GM23338 (cell line): ENCODE measurements at regions not wholly inside any gene's neighbourhood (a gene's known extent, or its start where the extent isn't known, plus 50 kb on each side); places are given as distances from the start of the nearest gene placed in this dataset.

Source experiments
- ATAC-seq: fragments of 200-7000 bp; cut with Tn5 transposase; 3 replicates; pipeline ENCODE4 v1.9.1; 2020
- DNase-seq: peaks from one replicate; pipeline ENCODE4 v3.0.0-alpha.2; 2015; ENCODE audit warnings: low spot score
- H2AFZ ChIP-seq: fragments of 200-600 bp; sonication (generic); 2 replicates; pipeline ENCODE4 v1.8.0; 2016; ENCODE audit warnings: antibody characterized with exemption, mild to moderate bottlenecking, moderate library complexity
- H3F3A ChIP-seq: fragments of 200-600 bp; sonication (generic); replicated peaks from 2 replicates; pipeline ENCODE4 v1.8.0; 2017; ENCODE audit warnings: antibody characterized with exemption, mixed run types, low read depth
- H3K27ac ChIP-seq: fragments of 200-600 bp; sonication (generic); 2 replicates; pipeline ENCODE4 v1.6.1; 2016; ENCODE audit warnings: low read depth
- H3K27me3 ChIP-seq: fragments of 200-600 bp; sonication (generic); 2 replicates; pipeline ENCODE4 v1.8.0; 2016; ENCODE audit warnings: mild to moderate bottlenecking, mixed run types, moderate library complexity; ENCODE audit not compliant: insufficient read depth
- H3K36me3 ChIP-seq: fragments of 200-600 bp; sonication (generic); 2 replicates; pipeline ENCODE4 v1.8.0; 2016; ENCODE audit warnings: mild to moderate bottlenecking; ENCODE audit not compliant: insufficient read depth
- H3K4me1 ChIP-seq: fragments of 200-600 bp; sonication (generic); 2 replicates; pipeline ENCODE4 v1.8.0; 2016; ENCODE audit warnings: mild to moderate bottlenecking, moderate library complexity; ENCODE audit not compliant: insufficient read depth
- H3K4me2 ChIP-seq: fragments of 200-600 bp; sonication (generic); 2 replicates; pipeline ENCODE4 v1.7.1; 2017; ENCODE audit warnings: mixed run types
- H3K4me3 ChIP-seq: fragments of 200-600 bp; sonication (generic); 2 replicates; pipeline ENCODE4 v1.6.1; 2016; ENCODE audit warnings: mixed run types
- H3K79me2 ChIP-seq: fragments of 200-600 bp; sonication (generic); replicated peaks from 2 replicates; pipeline ENCODE4 v1.8.0; 2017; ENCODE audit warnings: mild to moderate bottlenecking; ENCODE audit not compliant: insufficient read depth
- H3K9me2 ChIP-seq: fragments of 200-600 bp; sonication (generic); 2 replicates; pipeline ENCODE4 v1.8.0; 2017; ENCODE audit not compliant: insufficient read depth
- H4K20me1 ChIP-seq: fragments of 200-600 bp; sonication (generic); replicated peaks from 2 replicates; pipeline ENCODE4 v1.8.0; 2017; ENCODE audit warnings: mild to moderate bottlenecking; ENCODE audit not compliant: insufficient read depth
- H3K27ac Mint-ChIP-seq: 2 replicates; pipeline ENCODE4 v1.8.0; 2020; ENCODE audit warnings: inconsistent platforms, mild to moderate bottlenecking, moderate library complexity, mixed read lengths
- H3K27me3 Mint-ChIP-seq: 3 replicates; pipeline ENCODE4 v1.8.0; 2022; ENCODE audit warnings: low read depth, mild to moderate bottlenecking, moderate library complexity, mixed read lengths, inconsistent platforms; ENCODE audit not compliant: insufficient read depth, poor library complexity
- H3K36me3 Mint-ChIP-seq: 3 replicates; pipeline ENCODE4 v1.8.0; 2021; ENCODE audit warnings: low read depth, mild to moderate bottlenecking, inconsistent platforms, moderate library complexity, mixed read lengths
- H3K4me1 Mint-ChIP-seq: 3 replicates; pipeline ENCODE4 v1.8.0; 2020; ENCODE audit warnings: mild to moderate bottlenecking, inconsistent platforms, mixed read lengths
- H3K4me3 Mint-ChIP-seq: 3 replicates; pipeline ENCODE4 v1.8.0; 2021; ENCODE audit warnings: moderate library complexity, mild to moderate bottlenecking, inconsistent platforms, mixed read lengths
- H3K9me3 Mint-ChIP-seq: 3 replicates; pipeline ENCODE4 v1.8.0; 2020; ENCODE audit warnings: moderate library complexity, mild to moderate bottlenecking, inconsistent platforms, mixed read lengths
- NANOG ChIP-seq: IDR thresholded peaks from 2 replicates; pipeline ENCODE4 v1.6.1; 2016; ENCODE audit warnings: antibody characterized with exemption, borderline replicate concordance
- STAT1 ChIP-seq: IDR thresholded peaks from one replicate; pipeline ENCODE4 v1.6.1; 2016; ENCODE audit warnings: antibody characterized with exemption; ENCODE audit not compliant: unreplicated experiment
- ZNF114 ChIP-seq: fragments of 250-450 bp; sonication (Bioruptor Pico); IDR thresholded peaks from 2 replicates; pipeline ENCODE4 v1.5.0; 2020; ENCODE audit warnings: mild to moderate bottlenecking, moderate library complexity
- ZNF331 ChIP-seq: fragments of 250-450 bp; sonication (Bioruptor Pico); IDR thresholded peaks from 2 replicates; pipeline ENCODE4 v1.5.0; 2020; ENCODE audit warnings: low read depth, mild to moderate bottlenecking, moderate library complexity
- TF ChIP-seq, protein P1 (sequence below): IDR thresholded peaks from 2 replicates; pipeline ENCODE4 v1.6.1; 2016; ENCODE audit warnings: antibody characterized with exemption
- TF ChIP-seq, protein P2 (sequence below): fragments of 250-450 bp; sonication (Bioruptor Pico); IDR thresholded peaks from 2 replicates; pipeline ENCODE4 v1.5.0; 2020; ENCODE audit warnings: mild to moderate bottlenecking, moderate library complexity
- TF ChIP-seq, protein P3 (sequence below): IDR thresholded peaks from one replicate; pipeline ENCODE4 v1.6.1; 2018; ENCODE audit warnings: antibody characterized with exemption; ENCODE audit not compliant: unreplicated experiment
- TF ChIP-seq, protein P4 (sequence below), 2 experiments: fragments of 200-600 bp in 1 of 2; sonication (generic) in 1 of 2; conservative IDR thresholded peaks; 2 replicates each; pipeline versions ENCODE4 v1.5.1 to v1.6.1; 2016 to 2017; ENCODE audit warnings: antibody characterized with exemption in 2 of 2, low read depth in 2 of 2, mild to moderate bottlenecking in 2 of 2, moderate library complexity in 1 of 2

DNA sequence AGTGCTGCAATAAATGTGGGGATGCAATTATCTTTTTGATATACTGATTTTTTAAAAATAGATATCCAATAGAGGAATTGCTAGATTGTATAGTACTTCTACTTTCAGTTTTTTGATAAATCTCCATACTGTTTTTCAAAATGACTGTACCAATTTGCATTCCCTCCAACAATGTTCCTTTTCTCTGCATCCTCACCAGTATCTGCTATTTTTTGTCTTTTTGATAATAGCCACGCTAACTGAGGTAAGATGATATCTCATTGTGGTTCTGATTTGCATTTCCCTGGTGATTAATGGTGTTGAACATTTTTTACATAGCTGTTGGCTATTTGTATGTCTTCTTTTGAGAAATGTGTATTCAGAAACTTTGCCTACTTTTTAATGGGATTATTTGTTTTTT lies 217.7 kb upstream of the MTPN start:
- H3K27ac Mint-ChIP-seq, result no peak overlapping the region
- H3K4me1 Mint-ChIP-seq, result peaks cover 3% of the 10 kb centered on the region; the same call in 1 of the 3 replicates
- no peaks in the 10 kb centered on the region for H3K36me3 ChIP-seq
- TF ChIP-seq, protein P1, sequence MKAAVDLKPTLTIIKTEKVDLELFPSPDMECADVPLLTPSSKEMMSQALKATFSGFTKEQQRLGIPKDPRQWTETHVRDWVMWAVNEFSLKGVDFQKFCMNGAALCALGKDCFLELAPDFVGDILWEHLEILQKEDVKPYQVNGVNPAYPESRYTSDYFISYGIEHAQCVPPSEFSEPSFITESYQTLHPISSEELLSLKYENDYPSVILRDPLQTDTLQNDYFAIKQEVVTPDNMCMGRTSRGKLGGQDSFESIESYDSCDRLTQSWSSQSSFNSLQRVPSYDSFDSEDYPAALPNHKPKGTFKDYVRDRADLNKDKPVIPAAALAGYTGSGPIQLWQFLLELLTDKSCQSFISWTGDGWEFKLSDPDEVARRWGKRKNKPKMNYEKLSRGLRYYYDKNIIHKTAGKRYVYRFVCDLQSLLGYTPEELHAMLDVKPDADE, result no peak
- TF ChIP-seq, protein P2, sequence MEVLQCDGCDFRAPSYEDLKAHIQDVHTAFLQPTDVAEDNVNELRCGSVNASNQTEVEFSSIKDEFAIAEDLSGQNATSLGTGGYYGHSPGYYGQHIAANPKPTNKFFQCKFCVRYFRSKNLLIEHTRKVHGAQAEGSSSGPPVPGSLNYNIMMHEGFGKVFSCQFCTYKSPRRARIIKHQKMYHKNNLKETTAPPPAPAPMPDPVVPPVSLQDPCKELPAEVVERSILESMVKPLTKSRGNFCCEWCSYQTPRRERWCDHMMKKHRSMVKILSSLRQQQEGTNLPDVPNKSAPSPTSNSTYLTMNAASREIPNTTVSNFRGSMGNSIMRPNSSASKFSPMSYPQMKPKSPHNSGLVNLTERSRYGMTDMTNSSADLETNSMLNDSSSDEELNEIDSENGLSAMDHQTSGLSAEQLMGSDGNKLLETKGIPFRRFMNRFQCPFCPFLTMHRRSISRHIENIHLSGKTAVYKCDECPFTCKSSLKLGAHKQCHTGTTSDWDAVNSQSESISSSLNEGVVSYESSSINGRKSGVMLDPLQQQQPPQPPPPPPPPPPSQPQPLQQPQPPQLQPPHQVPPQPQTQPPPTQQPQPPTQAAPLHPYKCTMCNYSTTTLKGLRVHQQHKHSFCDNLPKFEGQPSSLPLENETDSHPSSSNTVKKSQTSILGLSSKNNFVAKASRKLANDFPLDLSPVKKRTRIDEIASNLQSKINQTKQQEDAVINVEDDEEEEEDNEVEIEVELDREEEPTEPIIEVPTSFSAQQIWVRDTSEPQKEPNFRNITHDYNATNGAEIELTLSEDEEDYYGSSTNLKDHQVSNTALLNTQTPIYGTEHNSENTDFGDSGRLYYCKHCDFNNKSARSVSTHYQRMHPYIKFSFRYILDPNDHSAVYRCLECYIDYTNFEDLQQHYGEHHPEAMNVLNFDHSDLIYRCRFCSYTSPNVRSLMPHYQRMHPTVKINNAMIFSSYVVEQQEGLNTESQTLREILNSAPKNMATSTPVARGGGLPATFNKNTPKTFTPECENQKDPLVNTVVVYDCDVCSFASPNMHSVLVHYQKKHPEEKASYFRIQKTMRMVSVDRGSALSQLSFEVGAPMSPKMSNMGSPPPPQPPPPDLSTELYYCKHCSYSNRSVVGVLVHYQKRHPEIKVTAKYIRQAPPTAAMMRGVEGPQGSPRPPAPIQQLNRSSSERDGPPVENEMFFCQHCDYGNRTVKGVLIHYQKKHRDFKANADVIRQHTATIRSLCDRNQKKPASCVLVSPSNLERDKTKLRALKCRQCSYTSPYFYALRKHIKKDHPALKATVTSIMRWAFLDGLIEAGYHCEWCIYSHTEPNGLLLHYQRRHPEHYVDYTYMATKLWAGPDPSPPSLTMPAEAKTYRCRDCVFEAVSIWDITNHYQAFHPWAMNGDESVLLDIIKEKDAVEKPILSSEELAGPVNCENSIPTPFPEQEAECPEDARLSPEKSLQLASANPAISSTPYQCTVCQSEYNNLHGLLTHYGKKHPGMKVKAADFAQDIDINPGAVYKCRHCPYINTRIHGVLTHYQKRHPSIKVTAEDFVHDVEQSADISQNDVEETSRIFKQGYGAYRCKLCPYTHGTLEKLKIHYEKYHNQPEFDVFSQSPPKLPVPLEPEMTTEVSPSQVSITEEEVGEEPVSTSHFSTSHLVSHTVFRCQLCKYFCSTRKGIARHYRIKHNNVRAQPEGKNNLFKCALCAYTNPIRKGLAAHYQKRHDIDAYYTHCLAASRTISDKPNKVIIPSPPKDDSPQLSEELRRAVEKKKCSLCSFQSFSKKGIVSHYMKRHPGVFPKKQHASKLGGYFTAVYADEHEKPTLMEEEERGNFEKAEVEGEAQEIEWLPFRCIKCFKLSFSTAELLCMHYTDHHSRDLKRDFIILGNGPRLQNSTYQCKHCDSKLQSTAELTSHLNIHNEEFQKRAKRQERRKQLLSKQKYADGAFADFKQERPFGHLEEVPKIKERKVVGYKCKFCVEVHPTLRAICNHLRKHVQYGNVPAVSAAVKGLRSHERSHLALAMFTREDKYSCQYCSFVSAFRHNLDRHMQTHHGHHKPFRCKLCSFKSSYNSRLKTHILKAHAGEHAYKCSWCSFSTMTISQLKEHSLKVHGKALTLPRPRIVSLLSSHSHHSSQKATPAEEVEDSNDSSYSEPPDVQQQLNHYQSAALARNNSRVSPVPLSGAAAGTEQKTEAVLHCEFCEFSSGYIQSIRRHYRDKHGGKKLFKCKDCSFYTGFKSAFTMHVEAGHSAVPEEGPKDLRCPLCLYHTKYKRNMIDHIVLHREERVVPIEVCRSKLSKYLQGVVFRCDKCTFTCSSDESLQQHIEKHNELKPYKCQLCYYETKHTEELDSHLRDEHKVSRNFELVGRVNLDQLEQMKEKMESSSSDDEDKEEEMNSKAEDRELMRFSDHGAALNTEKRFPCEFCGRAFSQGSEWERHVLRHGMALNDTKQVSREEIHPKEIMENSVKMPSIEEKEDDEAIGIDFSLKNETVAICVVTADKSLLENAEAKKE, result no peak
- TF ChIP-seq STAT1, result no peak
- no peak for TF ChIP-seq ZNF331 (CRISPR knock-in tag)
- no peak for TF ChIP-seq ZNF114
- TF ChIP-seq, protein P3, sequence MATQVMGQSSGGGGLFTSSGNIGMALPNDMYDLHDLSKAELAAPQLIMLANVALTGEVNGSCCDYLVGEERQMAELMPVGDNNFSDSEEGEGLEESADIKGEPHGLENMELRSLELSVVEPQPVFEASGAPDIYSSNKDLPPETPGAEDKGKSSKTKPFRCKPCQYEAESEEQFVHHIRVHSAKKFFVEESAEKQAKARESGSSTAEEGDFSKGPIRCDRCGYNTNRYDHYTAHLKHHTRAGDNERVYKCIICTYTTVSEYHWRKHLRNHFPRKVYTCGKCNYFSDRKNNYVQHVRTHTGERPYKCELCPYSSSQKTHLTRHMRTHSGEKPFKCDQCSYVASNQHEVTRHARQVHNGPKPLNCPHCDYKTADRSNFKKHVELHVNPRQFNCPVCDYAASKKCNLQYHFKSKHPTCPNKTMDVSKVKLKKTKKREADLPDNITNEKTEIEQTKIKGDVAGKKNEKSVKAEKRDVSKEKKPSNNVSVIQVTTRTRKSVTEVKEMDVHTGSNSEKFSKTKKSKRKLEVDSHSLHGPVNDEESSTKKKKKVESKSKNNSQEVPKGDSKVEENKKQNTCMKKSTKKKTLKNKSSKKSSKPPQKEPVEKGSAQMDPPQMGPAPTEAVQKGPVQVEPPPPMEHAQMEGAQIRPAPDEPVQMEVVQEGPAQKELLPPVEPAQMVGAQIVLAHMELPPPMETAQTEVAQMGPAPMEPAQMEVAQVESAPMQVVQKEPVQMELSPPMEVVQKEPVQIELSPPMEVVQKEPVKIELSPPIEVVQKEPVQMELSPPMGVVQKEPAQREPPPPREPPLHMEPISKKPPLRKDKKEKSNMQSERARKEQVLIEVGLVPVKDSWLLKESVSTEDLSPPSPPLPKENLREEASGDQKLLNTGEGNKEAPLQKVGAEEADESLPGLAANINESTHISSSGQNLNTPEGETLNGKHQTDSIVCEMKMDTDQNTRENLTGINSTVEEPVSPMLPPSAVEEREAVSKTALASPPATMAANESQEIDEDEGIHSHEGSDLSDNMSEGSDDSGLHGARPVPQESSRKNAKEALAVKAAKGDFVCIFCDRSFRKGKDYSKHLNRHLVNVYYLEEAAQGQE, result no peak
- TF ChIP-seq, protein P4, sequence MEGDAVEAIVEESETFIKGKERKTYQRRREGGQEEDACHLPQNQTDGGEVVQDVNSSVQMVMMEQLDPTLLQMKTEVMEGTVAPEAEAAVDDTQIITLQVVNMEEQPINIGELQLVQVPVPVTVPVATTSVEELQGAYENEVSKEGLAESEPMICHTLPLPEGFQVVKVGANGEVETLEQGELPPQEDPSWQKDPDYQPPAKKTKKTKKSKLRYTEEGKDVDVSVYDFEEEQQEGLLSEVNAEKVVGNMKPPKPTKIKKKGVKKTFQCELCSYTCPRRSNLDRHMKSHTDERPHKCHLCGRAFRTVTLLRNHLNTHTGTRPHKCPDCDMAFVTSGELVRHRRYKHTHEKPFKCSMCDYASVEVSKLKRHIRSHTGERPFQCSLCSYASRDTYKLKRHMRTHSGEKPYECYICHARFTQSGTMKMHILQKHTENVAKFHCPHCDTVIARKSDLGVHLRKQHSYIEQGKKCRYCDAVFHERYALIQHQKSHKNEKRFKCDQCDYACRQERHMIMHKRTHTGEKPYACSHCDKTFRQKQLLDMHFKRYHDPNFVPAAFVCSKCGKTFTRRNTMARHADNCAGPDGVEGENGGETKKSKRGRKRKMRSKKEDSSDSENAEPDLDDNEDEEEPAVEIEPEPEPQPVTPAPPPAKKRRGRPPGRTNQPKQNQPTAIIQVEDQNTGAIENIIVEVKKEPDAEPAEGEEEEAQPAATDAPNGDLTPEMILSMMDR (conservative IDR thresholded peaks at IDR 0.05; ENCODE audit: low read depth in 2 of 2), result no peak
- TF ChIP-seq NANOG, result no peak
- H3K9me2 ChIP-seq, result no peaks in the 10 kb centered on the region
- no peak overlapping the region for H2AFZ ChIP-seq
- no peak overlapping the region for H3K4me3 Mint-ChIP-seq
- no peak for ATAC-seq
- DNase-seq, result no peak
- H3K36me3 Mint-ChIP-seq, result no peaks in the 10 kb centered on the region
- no peaks in the 10 kb centered on the region for H3F3A ChIP-seq
- no peaks in the 10 kb centered on the region for H3K79me2 ChIP-seq
- H3K4me3 ChIP-seq, result no peak overlapping the region
- no peak overlapping the region for H3K4me2 ChIP-seq
- H3K27me3 ChIP-seq, result no peaks in the 10 kb centered on the region
- H4K20me1 ChIP-seq, result no peaks in the 10 kb centered on the region
- peaks cover 3% of the 10 kb centered on the region; the same call in 1 of the 2 replicates for H3K4me1 ChIP-seq
- peaks cover 5% of the 10 kb centered on the region; the same call in 2 of the 3 replicates for H3K9me3 Mint-ChIP-seq
- H3K27me3 Mint-ChIP-seq, result peaks cover under 1% of the 10 kb centered on the region
- H3K27ac ChIP-seq, result no peak overlapping the region
